Inferior parietal cortex (tissue), 1 donor: ENCODE measurements at regions not wholly inside any gene's neighbourhood (a gene's known extent, or its start where the extent isn't known, plus 50 kb on each side); places are given as distances from the start of the nearest gene placed in this dataset.
"Not testable (repeated sequence)": the region's sequence is repeated elsewhere in the genome, so short reads cannot be mapped to it uniquely, and the experiment has no call there.

ENCODE experiments used
- DNase-seq: peaks from one replicate; pipeline ENCODE4 v3.0.0-alpha.2; 2016; ENCODE audit errors: extremely low spot score

GRCh38 chr5:17690473-17690872 is 56.2 kb downstream of the TAF11L14 start:
- no peak for DNase-seq

DNA sequence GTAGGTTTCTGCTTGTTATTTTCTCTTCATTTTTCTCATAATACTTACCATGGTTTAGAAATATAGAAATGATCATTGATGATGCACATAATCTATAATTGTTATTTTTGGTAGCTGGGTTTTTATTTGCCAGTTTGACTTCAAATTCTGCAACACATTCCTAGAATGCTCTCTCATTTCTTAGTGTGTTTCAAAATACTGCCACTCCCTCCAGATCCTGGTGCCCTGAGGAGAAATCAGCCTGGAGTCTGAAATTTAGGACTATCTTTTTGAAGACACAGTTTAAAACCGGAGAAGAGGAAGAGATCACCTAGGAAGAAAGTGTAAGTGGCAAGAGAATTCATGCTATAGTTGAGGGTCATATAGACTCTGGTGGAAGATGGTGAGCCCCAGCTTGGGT is 57.5 kb downstream of the TAF11L14 start:
- no peak for DNase-seq

DNA sequence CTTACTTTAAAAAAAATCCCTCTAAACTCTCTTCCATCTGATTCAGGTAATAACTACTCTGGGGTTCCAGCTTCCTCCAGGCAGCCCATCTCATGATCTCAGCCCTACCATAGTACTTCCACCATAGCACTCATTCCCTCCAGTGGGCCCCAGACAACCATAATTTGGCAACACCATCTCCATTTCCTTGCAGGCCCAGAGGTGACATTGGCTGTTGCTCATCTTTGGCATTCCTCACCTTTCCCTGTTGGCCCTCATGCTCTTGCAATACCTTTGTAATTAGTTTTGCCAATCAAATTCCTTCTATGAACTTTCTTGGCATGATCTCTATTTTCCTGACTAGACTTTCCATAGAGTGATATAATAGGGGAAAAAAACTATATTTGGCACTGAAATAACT is 60.1 kb downstream of the TAF11L14 start:
- DNase-seq = no peak

GRCh38 chr5:17694914-17695313 is 60.7 kb downstream of the TAF11L14 start:
- no peak for DNase-seq

DNA sequence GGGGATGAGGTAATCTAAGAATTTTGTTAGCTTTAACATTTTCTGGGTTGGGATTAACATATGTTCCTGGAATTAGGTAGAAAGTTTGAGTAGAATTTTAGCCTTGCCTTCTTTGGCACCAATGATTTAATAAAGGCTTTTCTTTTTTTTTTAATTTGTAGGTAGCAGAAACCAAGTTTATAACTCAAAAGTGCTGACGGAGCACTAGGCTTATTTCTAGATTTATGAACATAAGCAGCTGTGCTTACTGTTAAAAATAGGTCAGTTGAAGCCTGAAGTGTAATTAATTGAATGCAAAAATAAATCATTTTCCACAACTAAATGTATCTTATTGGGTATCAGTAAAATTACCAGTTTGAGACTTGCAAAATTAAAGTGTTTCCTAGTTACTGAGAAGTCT is 62.4 kb downstream of the TAF11L14 start:
- DNase-seq = no peak

GRCh38 chr5:17697671-17698070 is 63.4 kb downstream of the TAF11L14 start:
- DNase-seq = no peak

- no peak for DNase-seq
These were observed 74.9 kb downstream of the TAF11L14 start for GRCh38 chr5:17709011-17709710.

DNA sequence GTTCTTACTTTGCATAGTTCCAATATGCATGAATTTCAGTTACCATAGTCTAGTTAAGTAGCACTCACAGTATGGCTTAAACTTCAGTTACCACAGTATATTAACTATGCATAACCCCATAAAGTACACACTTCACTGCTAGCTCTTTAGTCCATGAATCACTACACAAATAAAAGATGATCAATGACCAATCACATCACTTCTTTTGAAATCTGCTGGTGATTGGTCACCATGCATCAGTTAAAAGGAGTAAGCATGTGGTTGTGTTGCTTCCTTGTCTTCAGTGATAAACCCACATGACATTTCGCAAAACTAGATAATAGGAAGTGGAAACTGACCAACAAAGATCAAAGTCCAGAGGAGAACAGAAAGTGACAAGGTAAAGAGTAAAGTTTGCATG is 79.0 kb downstream of the TAF11L14 start:
- no peak for DNase-seq

DNA sequence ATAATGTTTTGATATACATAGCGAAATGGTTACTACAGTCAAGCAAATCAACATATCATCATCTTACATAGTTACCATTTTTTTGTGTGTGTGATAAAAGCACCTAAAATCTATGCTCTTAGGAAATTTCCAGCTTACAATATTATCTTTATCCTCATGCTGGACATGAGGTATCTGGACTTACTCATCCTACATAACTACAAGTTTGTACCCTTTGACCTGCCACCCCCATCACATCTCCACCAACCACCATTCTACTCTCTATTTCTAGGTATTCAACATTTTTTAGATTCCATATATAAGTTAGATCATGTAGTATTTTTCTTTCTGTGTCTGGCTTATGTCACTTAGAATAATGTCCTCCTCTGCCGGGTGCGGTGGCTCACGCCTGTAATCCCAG is 79.9 kb downstream of the TAF11L14 start:
- no peak for DNase-seq

DNA sequence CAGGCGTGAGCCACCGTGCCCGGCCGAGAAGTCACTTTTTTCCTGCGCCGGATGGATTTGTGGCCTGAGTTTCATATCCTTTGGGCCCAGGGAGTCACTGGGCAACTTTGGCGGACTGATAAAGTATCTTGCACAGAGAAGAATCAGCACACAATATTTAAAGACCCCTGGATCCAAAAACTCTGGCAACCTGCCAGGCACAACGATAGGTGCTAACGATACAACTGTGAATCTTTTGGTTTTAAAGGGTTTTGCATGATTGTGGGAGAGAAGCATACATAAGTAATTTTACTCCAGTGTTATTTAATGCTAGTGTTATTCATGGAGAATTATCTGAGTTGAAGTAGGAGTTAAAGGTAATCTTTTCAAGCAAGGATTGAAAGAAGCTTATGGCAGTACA is 85.3 kb downstream of the TAF11L14 start:
- no peak for DNase-seq

- DNase-seq = no peak
These were observed 85.8 kb downstream of the TAF11L14 start for GRCh38 chr5:17720071-17720470.

- DNase-seq = no peak
These were observed 89.6 kb downstream of the TAF11L14 start for GRCh38 chr5:17723876-17724275.

DNA sequence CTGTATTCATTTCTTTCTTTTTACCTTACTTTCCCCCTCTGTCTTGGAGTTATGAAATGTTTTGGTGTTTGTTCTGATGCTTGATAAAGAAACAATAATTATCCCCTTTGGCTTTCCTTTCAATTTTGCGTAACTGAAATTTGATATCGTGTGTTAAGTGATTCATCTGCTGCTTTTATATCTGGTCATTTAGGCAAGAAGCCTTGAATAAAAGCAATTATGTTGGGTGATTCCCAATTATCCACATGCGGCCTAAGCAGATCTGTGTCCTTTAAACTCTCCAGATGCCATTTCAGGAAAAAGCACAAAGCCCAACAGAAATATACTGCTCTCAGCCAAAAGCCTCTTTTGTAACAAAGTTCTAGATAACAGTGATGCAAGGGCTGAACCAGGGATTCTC is 92.8 kb downstream of the TAF11L14 start:
- DNase-seq = no peak

- DNase-seq = no peak
These were observed 96.2 kb downstream of the TAF11L14 start for GRCh38 chr5:17730421-17730820.

DNA sequence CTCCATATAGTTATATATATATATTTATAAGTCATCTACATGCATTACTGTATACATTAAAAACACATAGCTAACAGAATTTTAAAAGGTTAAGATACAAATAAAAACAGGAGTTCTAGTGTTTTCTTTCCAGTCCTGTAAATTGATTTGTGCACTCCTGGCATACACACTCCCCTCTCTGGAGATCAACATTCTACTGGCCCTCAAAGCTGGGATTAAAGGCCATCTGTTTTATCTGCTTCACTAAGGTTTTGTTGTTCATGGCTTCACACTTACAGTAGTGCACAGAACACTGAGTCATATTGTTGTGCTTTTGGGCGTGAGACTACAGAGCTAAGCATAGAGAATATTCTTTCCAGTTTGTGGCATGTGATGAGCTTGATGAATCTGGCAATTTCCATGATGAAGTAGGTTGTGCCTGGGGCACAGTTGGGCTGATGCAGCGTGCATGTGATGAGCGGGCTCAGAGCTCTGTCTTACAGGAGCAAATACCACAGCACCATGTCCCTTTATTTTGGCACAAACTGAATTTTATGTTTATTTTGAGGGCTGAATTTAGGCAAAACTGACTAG is 98.2 kb downstream of the TAF11L14 start:
- no peak for DNase-seq

- no peak for DNase-seq
These were observed 99.8 kb downstream of the TAF11L14 start for GRCh38 chr5:17734011-17734410.

- DNase-seq = no peak
These were observed 101.5 kb downstream of the TAF11L14 start for GRCh38 chr5:17735761-17736160.

DNA sequence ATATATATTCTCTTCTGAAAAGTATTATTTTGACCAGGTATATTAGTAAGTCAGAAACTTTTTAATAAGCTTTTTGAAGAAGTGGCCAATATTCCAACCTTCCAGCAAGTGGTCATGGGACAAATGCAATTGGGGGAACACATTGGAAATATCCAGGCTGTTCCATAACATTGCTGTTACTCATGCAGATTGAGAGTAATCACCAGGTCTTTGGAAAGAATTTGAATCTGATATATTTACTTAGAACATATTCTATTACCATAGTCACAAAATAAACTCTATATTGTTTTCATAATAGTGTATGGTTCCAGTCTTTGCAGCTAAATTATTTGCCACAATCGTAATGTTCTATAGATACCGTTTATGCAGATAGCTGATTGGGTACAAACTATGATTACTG is 102.8 kb downstream of the TAF11L14 start:
- DNase-seq = no peak

- no peak for DNase-seq
These were observed 104.2 kb downstream of the TAF11L14 start for GRCh38 chr5:17738446-17738845.

GRCh38 chr5:17743580-17744435 is 109.5 kb downstream of the TAF11L14 start:
- DNase-seq = no peak

- DNase-seq = no peak
These were observed 113.9 kb downstream of the TAF11L14 start for GRCh38 chr5:17748201-17748600.

DNA sequence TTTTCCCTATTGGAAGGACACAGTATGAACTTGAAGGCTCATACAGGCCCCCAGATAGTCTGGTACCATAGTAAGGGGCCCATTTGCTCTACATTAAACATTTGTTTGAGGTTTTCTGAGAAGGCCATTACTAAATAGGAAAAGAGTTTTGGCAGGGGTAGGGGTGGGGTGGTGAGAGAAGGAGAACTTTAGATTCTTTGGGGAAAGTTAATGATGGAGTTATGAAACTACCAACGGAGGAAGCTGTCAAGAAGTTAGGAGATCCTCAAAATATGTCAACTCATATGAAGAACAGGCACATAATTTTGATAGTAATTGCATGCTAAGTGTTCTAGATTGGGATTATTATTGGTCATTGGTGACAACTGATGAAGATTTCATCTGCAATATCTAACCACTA is 114.7 kb downstream of the TAF11L14 start:
- no peak for DNase-seq

- DNase-seq = not testable (repeated sequence)
These were observed 121.1 kb downstream of the TAF11L14 start for GRCh38 chr5:17755406-17755805.
